ENCODE measurements at regions not wholly inside any gene's neighbourhood (a gene's known extent, or its start where the extent isn't known, plus 50 kb on each side); places are given as distances from the start of the nearest gene placed in this dataset.
"Not testable (repeated sequence)": the region's sequence is repeated elsewhere in the genome, so short reads cannot be mapped to it uniquely, and the experiment has no call there.

DNA sequence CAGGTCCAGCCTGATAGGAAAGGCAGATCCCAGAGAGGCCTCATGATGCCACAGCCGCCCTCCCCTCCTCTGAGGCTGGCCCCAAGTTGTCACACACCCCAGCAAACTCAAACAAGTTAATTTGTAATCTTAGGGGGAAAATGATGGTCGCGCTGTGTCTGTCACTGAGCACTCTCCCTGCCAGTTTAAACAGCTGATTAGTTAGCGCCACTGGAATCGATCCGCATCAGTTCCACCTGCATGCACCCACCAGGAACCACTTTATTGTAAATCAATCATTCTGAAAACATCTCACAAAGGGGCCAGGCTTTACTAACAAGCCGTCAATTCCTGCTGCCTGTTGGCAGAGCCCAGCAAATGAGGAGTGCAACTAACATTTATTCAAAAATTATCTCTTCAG, 870.9 kb downstream of the KCNMA1 start:
- DNase-seq (ENCODE audit: low spot score), result no peak
- no peak overlapping the region for H3K9ac ChIP-seq (ENCODE audit: low read depth in 1 of 2, low read length in 2 of 2)
- H3K4me1 ChIP-seq (ENCODE audit: control insufficient read depth in 4 of 4, insufficient read depth in 4 of 4, low read length in 3 of 4), result no peaks in the 10 kb centered on the region
- H3K9me3 ChIP-seq (ENCODE audit: control insufficient read depth in 4 of 4, low read length in 3 of 4), result no peaks in the 10 kb centered on the region
- 61% methylated on average over 7 of the region's 7 CpGs for WGBS
- H3K27me3 ChIP-seq (ENCODE audit: control insufficient read depth in 4 of 4, insufficient read depth in 4 of 4, low read length in 3 of 4), result peaks cover 0 to 4% (median 0%) of the 10 kb centered on the region in 4 donors
- H3K36me3 ChIP-seq (ENCODE audit: control insufficient read depth in 4 of 4, insufficient read depth in 3 of 4, low read depth in 1 of 4, low read length in 3 of 4), result no peaks in the 10 kb centered on the region
- no peak overlapping the region for H3K27ac ChIP-seq (ENCODE audit: low read depth in 1 of 2, low read length in 2 of 2)
- TF ChIP-seq, protein P1, sequence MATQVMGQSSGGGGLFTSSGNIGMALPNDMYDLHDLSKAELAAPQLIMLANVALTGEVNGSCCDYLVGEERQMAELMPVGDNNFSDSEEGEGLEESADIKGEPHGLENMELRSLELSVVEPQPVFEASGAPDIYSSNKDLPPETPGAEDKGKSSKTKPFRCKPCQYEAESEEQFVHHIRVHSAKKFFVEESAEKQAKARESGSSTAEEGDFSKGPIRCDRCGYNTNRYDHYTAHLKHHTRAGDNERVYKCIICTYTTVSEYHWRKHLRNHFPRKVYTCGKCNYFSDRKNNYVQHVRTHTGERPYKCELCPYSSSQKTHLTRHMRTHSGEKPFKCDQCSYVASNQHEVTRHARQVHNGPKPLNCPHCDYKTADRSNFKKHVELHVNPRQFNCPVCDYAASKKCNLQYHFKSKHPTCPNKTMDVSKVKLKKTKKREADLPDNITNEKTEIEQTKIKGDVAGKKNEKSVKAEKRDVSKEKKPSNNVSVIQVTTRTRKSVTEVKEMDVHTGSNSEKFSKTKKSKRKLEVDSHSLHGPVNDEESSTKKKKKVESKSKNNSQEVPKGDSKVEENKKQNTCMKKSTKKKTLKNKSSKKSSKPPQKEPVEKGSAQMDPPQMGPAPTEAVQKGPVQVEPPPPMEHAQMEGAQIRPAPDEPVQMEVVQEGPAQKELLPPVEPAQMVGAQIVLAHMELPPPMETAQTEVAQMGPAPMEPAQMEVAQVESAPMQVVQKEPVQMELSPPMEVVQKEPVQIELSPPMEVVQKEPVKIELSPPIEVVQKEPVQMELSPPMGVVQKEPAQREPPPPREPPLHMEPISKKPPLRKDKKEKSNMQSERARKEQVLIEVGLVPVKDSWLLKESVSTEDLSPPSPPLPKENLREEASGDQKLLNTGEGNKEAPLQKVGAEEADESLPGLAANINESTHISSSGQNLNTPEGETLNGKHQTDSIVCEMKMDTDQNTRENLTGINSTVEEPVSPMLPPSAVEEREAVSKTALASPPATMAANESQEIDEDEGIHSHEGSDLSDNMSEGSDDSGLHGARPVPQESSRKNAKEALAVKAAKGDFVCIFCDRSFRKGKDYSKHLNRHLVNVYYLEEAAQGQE (IDR thresholded peaks at IDR 0.05), result no peak
- TF ChIP-seq NR2F2 (IDR thresholded peaks at IDR 0.05), result no peak
- TF ChIP-seq, protein P2, sequence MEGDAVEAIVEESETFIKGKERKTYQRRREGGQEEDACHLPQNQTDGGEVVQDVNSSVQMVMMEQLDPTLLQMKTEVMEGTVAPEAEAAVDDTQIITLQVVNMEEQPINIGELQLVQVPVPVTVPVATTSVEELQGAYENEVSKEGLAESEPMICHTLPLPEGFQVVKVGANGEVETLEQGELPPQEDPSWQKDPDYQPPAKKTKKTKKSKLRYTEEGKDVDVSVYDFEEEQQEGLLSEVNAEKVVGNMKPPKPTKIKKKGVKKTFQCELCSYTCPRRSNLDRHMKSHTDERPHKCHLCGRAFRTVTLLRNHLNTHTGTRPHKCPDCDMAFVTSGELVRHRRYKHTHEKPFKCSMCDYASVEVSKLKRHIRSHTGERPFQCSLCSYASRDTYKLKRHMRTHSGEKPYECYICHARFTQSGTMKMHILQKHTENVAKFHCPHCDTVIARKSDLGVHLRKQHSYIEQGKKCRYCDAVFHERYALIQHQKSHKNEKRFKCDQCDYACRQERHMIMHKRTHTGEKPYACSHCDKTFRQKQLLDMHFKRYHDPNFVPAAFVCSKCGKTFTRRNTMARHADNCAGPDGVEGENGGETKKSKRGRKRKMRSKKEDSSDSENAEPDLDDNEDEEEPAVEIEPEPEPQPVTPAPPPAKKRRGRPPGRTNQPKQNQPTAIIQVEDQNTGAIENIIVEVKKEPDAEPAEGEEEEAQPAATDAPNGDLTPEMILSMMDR (IDR thresholded peaks at IDR 0.05; ENCODE audit: low read depth, low read length, missing input control), result no peak
- TF ChIP-seq RXRA (IDR thresholded peaks at IDR 0.05), result no peak
- no peak for TF ChIP-seq JUND (IDR thresholded peaks at IDR 0.05)
- TF ChIP-seq GABPA (IDR thresholded peaks at IDR 0.05 in 1 of 2, conservative IDR thresholded peaks at IDR 0.05 in 1 of 2), result no peak
- TF ChIP-seq HNF4G (IDR thresholded peaks at IDR 0.05), result no peak
- no peak for TF ChIP-seq EGR1 (IDR thresholded peaks at IDR 0.05; ENCODE audit: low read depth in 2 of 2)
- TF ChIP-seq SP1 (IDR thresholded peaks at IDR 0.05), result no peak
- no peak for TF ChIP-seq TAF1 (conservative IDR thresholded peaks at IDR 0.05)
- no peak for TF ChIP-seq FOXA1 (IDR thresholded peaks at IDR 0.05)
- TF ChIP-seq FOXA2 (IDR thresholded peaks at IDR 0.05), result no peak
- H3K4me3 ChIP-seq (ENCODE audit: low read depth in 1 of 3, low read length in 3 of 3), result no peak overlapping the region

DNA sequence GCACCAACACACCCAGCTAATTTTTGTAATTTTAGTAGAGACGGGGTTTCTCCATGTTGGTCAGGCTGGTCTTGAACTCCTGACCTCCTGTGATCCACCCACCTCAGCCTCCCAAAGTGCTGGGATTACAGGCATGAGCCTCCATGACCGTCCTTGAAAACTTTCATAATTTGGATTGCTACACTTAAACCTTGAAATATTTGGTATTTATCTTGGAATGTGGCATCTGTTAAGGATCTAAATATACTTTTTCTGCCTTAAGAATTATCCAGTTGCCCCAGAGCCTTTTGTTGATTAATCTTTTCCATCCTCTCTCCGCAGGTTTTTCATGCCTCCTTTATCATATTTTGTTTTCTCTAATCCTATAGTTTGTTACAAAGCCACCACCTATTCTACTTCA, 872.7 kb downstream of the KCNMA1 start:
- not testable (repeated sequence) for H3K4me3 ChIP-seq (ENCODE audit: low read depth in 1 of 3, low read length in 3 of 3); H3K27ac ChIP-seq (ENCODE audit: low read depth in 1 of 2, low read length in 2 of 2); H3K9me3 ChIP-seq (ENCODE audit: control insufficient read depth in 4 of 4, low read length in 3 of 4); DNase-seq (ENCODE audit: low spot score); H3K36me3 ChIP-seq (ENCODE audit: control insufficient read depth in 4 of 4, insufficient read depth in 3 of 4, low read depth in 1 of 4, low read length in 3 of 4); H3K27me3 ChIP-seq (ENCODE audit: control insufficient read depth in 4 of 4, insufficient read depth in 4 of 4, low read length in 3 of 4); H3K4me1 ChIP-seq (ENCODE audit: control insufficient read depth in 4 of 4, insufficient read depth in 4 of 4, low read length in 3 of 4); H3K9ac ChIP-seq (ENCODE audit: low read depth in 1 of 2, low read length in 2 of 2)
- 72% methylated on average over 3 of the region's 3 CpGs for WGBS

DNA sequence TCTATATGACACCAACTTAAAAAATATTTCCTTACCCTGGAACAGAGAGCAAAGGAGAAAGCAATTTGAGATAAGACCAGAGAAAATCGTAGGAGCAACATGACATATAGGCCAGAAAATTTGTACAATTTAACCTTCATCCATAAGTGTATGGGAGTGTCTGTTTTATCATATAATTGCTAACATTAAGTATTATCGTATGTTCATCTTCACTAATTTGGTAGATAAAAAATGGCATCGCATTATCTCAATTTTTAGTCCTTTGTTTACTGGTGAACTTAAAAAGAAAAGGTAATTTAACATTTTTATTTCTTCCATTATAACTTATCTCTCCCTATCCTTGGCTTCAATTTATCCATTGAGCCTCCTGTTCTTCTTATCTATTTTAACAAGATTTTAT, 873.4 kb downstream of the KCNMA1 start:
- no peak overlapping the region for H3K9ac ChIP-seq (ENCODE audit: low read depth in 1 of 2, low read length in 2 of 2)
- 81% methylated on average over 3 of the region's 3 CpGs for WGBS
- H3K27me3 ChIP-seq (ENCODE audit: control insufficient read depth in 4 of 4, insufficient read depth in 4 of 4, low read length in 3 of 4), result peaks cover 0 to 4% (median 0%) of the 10 kb centered on the region in 4 donors
- no peak for TF ChIP-seq SP1 (IDR thresholded peaks at IDR 0.05)
- TF ChIP-seq RAD21 (IDR thresholded peaks at IDR 0.05), result no peak
- TF ChIP-seq, protein P3, sequence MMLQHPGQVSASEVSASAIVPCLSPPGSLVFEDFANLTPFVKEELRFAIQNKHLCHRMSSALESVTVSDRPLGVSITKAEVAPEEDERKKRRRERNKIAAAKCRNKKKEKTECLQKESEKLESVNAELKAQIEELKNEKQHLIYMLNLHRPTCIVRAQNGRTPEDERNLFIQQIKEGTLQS (IDR thresholded peaks at IDR 0.05), result no peak
- TF ChIP-seq, protein P4, sequence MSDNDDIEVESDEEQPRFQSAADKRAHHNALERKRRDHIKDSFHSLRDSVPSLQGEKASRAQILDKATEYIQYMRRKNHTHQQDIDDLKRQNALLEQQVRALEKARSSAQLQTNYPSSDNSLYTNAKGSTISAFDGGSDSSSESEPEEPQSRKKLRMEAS (IDR thresholded peaks at IDR 0.05), result no peak
- no peak for TF ChIP-seq EGR1 (IDR thresholded peaks at IDR 0.05; ENCODE audit: low read depth in 2 of 2)
- no peak for TF ChIP-seq NR2F2 (IDR thresholded peaks at IDR 0.05)
- no peak for TF ChIP-seq FOXA2 (IDR thresholded peaks at IDR 0.05)
- TF ChIP-seq, protein P2 (IDR thresholded peaks at IDR 0.05; ENCODE audit: low read depth, low read length, missing input control), result no peak
- no peak for TF ChIP-seq GABPA (IDR thresholded peaks at IDR 0.05 in 1 of 2, conservative IDR thresholded peaks at IDR 0.05 in 1 of 2)
- TF ChIP-seq RXRA (IDR thresholded peaks at IDR 0.05), result no peak
- TF ChIP-seq, protein P1 (IDR thresholded peaks at IDR 0.05), result no peak
- no peaks in the 10 kb centered on the region for H3K9me3 ChIP-seq (ENCODE audit: control insufficient read depth in 4 of 4, low read length in 3 of 4)
- H3K4me3 ChIP-seq (ENCODE audit: low read depth in 1 of 3, low read length in 3 of 3), result no peak overlapping the region
- DNase-seq (ENCODE audit: low spot score), result no peak
- no peaks in the 10 kb centered on the region for H3K4me1 ChIP-seq (ENCODE audit: control insufficient read depth in 4 of 4, insufficient read depth in 4 of 4, low read length in 3 of 4)
- no peaks in the 10 kb centered on the region for H3K36me3 ChIP-seq (ENCODE audit: control insufficient read depth in 4 of 4, insufficient read depth in 3 of 4, low read depth in 1 of 4, low read length in 3 of 4)
- H3K27ac ChIP-seq (ENCODE audit: low read depth in 1 of 2, low read length in 2 of 2), result no peak overlapping the region
